ENCODE measurements at regions not wholly inside any gene's neighbourhood (a gene's known extent, or its start where the extent isn't known, plus 50 kb on each side); places are given as distances from the start of the nearest gene placed in this dataset.

- TF ChIP-seq, protein P1, sequence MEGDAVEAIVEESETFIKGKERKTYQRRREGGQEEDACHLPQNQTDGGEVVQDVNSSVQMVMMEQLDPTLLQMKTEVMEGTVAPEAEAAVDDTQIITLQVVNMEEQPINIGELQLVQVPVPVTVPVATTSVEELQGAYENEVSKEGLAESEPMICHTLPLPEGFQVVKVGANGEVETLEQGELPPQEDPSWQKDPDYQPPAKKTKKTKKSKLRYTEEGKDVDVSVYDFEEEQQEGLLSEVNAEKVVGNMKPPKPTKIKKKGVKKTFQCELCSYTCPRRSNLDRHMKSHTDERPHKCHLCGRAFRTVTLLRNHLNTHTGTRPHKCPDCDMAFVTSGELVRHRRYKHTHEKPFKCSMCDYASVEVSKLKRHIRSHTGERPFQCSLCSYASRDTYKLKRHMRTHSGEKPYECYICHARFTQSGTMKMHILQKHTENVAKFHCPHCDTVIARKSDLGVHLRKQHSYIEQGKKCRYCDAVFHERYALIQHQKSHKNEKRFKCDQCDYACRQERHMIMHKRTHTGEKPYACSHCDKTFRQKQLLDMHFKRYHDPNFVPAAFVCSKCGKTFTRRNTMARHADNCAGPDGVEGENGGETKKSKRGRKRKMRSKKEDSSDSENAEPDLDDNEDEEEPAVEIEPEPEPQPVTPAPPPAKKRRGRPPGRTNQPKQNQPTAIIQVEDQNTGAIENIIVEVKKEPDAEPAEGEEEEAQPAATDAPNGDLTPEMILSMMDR (IDR thresholded peaks at IDR 0.05; ENCODE audit: insufficient read depth, low read length, missing control alignments), result no peak
- H3K4me3 ChIP-seq (ENCODE audit: low read depth, low read length), result no peak overlapping the region
- no peak for DNase-seq (ENCODE audit: low read depth, low spot score)
- ChIA-PET CTCF (interaction anchor here (1.5 kb wide), 1 partner anchor 11 kb away, joined by 4 read pairs; no protein-coding TSS in a partner anchor), POLR2A (no interaction called here)
Measured at GRCh38 chr17:72315122-72315913, 194.5 kb downstream of the SOX9 start.

GRCh38 chr17:72318131-72318530, 197.3 kb downstream of the SOX9 start:
- ChIA-PET POLR2A (no interaction called here), CTCF (interaction anchor here (0.5 to 1.3 kb wide), 2 partner anchors 16 to 71 kb away, joined by 3 read pairs; no protein-coding TSS in a partner anchor)
- no peak overlapping the region for H3K4me3 ChIP-seq (ENCODE audit: low read depth, low read length)
- no peak for DNase-seq (ENCODE audit: low read depth, low spot score)
- TF ChIP-seq, protein P1 (IDR thresholded peaks at IDR 0.05; ENCODE audit: insufficient read depth, low read length, missing control alignments), result no peak

DNA sequence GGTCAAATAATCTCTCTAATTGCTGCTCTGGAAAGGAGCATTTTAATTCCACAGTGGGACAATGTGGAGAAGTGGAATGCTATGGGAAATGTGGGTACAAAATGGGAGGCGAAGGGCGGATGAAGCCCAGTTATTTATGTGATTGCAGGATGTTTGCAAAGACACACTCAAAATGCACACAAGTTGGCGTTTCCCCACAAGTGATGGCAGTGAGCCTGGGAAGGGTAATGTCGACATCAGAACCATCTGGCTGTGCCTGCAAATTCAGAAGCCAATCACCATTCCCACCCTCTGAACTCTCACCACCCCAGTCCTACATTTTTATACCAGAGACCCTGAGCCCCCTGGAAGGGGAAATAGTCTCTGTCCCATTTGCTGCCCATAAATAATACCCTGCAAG, 201.1 kb downstream of the SOX9 start:
- no peak for DNase-seq (ENCODE audit: low read depth, low spot score)
- ChIA-PET POLR2A (no interaction called here), CTCF (no interaction called here)
- H3K4me3 ChIP-seq (ENCODE audit: low read depth, low read length), result no peak overlapping the region
- TF ChIP-seq, protein P1 (IDR thresholded peaks at IDR 0.05; ENCODE audit: insufficient read depth, low read length, missing control alignments), result no peak

DNA sequence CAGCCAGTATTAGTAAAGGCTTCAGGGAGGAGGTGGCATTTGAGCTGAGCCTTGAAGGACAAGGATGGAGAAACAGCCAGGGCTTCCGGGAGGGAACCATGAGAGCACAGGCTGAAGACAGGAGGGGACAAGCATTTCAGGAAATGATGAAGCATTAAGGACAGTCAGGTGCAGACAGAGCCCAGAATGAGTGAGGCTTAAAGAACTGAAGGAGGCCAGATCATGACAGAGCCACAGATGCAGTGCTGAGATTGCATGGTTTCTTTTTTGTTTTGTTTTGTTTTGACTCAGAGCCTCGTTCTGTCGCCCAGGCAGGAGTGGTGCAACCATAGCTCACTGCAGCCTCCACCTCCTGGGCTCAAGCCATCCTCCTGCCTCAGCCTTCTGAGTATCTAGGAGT, 211.5 kb downstream of the SOX9 start:
- DNase-seq (ENCODE audit: low read depth, low spot score), result no peak
- CTCF ChIA-PET, result interaction anchor here (1.1 kb wide), 1 partner anchor 77 kb away, joined by 3 read pairs; no protein-coding TSS in a partner anchor
- POLR2A ChIA-PET, result interaction anchor here (0.7 kb wide), 1 partner anchor 33 kb away, joined by 3 read pairs; no protein-coding TSS in a partner anchor
- TF ChIP-seq, protein P1 (IDR thresholded peaks at IDR 0.05; ENCODE audit: insufficient read depth, low read length, missing control alignments), result no peak
- no peak overlapping the region for H3K4me3 ChIP-seq (ENCODE audit: low read depth, low read length)

- CTCF ChIA-PET, result no interaction called here
Measured at GRCh38 chr17:72333570-72333969, 212.8 kb downstream of the SOX9 start.

GRCh38 chr17:72334205-72334604, 213.4 kb downstream of the SOX9 start:
- TF ChIP-seq, protein P1 (IDR thresholded peaks at IDR 0.05; ENCODE audit: insufficient read depth, low read length, missing control alignments), result peak; percentile 46
- ChIA-PET CTCF (interaction anchor here (0.6 to 4.2 kb wide), 3 partner anchors 16 to 205 kb away, joined by 3 to 18 read pairs (median 4); no protein-coding TSS in a partner anchor), POLR2A (interaction anchor here (0.6 kb wide), 1 partner anchor 206 kb away, joined by 3 read pairs; no protein-coding TSS in a partner anchor)
- peak; percentile 19 for DNase-seq (ENCODE audit: low read depth, low spot score)
- H3K4me3 ChIP-seq (ENCODE audit: low read depth, low read length), result no peak overlapping the region

More at GRCh38 chr17:72333570-72333969, 212.8 kb downstream of the SOX9 start:
- DNase-seq (ENCODE audit: low read depth, low spot score), result no peak
- TF ChIP-seq, protein P1 (IDR thresholded peaks at IDR 0.05; ENCODE audit: insufficient read depth, low read length, missing control alignments), result no peak
- POLR2A ChIA-PET, result no interaction called here
- no peak overlapping the region for H3K4me3 ChIP-seq (ENCODE audit: low read depth, low read length)
